HUES6 (cell line): ENCODE measurements at regions not wholly inside any gene's neighbourhood (a gene's known extent, or its start where the extent isn't known, plus 50 kb on each side); places are given as distances from the start of the nearest gene placed in this dataset.
"Not testable (repeated sequence)": the region's sequence is repeated elsewhere in the genome, so short reads cannot be mapped to it uniquely, and the experiment has no call there.

Experiments used
- H3K27ac ChIP-seq: 2 replicates; pipeline ENCODE4 v1.7.0; 2013; ENCODE audit warnings: low read depth, mild to moderate bottlenecking, low read length, inconsistent platforms
- H3K27me3 ChIP-seq: 2 replicates; pipeline ENCODE4 v1.6.1; 2013; ENCODE audit warnings: low read length; ENCODE audit not compliant: control insufficient read depth, insufficient read depth
- H3K36me3 ChIP-seq: 2 replicates; pipeline ENCODE4 v1.6.1; 2013; ENCODE audit warnings: low read length; ENCODE audit not compliant: control insufficient read depth, insufficient read depth
- H3K4me1 ChIP-seq: 2 replicates; pipeline ENCODE4 v1.6.1; 2013; ENCODE audit warnings: low read length; ENCODE audit not compliant: control insufficient read depth, insufficient read depth
- H3K4me3 ChIP-seq: 2 replicates; pipeline ENCODE4 v1.5.1; 2013; ENCODE audit warnings: low read depth, low read length
- H3K9ac ChIP-seq: one replicate; pipeline ENCODE4 v1.6.1; 2013; ENCODE audit warnings: mild to moderate bottlenecking, low read length
- H3K9me3 ChIP-seq: 2 replicates; pipeline ENCODE4 v1.6.1; 2013; ENCODE audit warnings: low read depth, low read length; ENCODE audit not compliant: control insufficient read depth, insufficient read depth

DNA sequence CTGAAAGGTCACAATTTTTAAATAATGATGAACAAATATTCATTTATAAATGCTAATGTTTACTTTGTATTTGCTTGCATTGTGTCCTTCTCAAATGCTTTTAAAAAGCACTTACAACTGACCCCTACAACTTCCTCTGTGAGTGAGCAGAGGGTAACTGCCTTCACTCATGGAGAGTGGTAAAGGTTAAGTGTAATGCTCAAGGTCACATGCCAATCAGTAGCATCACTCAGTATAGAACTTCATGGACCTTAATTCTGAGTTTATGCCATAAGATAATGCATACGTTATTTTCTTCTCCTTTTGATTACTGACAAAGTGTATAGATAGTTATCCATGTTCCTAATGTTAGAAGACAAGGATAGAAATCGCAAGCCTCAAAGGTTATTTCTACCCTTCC is 91.8 kb upstream of the SERTAD2 start:
- Histone ChIP-seq H3K4me1 (peaks cover 3% of the 10 kb centered on the region), H3K36me3 (no peaks in the 10 kb centered on the region), H3K4me3 (no peak overlapping the region), H3K9ac (no peak overlapping the region), H3K27me3 (no peaks in the 10 kb centered on the region; the same call in 1 of the 2 replicates), H3K9me3 (no peaks in the 10 kb centered on the region), H3K27ac (no peak overlapping the region)

DNA sequence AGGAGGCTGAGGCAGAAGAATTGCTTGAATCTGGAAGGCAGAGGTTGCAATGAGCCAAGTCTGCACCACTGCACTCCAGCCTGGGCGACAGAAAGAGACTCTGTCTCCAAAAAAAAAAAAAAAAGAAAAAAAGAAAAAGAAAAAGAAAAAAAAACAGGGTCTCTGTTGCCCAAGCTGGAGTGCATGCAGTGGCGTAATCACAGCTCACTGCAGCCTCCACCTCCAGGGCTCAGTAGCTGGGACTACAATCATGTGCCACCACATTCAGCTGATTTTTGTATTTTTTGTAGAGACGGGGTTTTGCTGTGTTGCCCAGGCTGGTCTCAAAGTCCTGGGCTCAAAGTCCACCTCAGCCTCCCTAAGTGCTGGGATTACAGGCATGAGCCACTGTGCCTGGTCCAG is 94.0 kb upstream of the SERTAD2 start:
- not testable (repeated sequence) for H3K4me1 ChIP-seq, H3K4me3 ChIP-seq, H3K36me3 ChIP-seq, H3K9me3 ChIP-seq, H3K9ac ChIP-seq, H3K27ac ChIP-seq, H3K27me3 ChIP-seq

DNA sequence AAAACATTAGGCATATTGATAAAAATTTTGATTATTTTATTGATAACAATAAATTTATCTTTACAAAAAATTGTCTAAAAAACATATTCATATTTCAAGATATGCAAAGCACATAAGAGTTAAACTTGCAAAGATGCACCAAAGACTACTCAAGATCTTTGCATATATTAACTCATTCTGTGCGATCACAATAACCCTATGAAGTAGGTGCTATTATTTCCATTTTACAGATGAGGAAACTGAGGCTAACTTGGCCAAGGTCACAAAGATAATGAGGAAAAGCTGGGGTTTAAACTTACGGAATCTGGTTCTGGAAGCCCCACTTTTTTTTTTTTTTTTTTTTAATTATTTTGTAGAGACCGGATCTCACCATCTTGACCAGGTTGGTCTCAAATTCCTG is 94.4 kb upstream of the SERTAD2 start:
- H3K27me3 ChIP-seq: peaks cover 11% of the 10 kb centered on the region; the same call in 1 of the 2 replicates
- no peaks in the 10 kb centered on the region for H3K36me3 ChIP-seq
- H3K27ac ChIP-seq: no peak overlapping the region
- peaks cover 8% of the 10 kb centered on the region for H3K4me1 ChIP-seq
- H3K4me3 ChIP-seq: no peak overlapping the region
- H3K9ac ChIP-seq: no peak overlapping the region
- H3K9me3 ChIP-seq: no peaks in the 10 kb centered on the region

DNA sequence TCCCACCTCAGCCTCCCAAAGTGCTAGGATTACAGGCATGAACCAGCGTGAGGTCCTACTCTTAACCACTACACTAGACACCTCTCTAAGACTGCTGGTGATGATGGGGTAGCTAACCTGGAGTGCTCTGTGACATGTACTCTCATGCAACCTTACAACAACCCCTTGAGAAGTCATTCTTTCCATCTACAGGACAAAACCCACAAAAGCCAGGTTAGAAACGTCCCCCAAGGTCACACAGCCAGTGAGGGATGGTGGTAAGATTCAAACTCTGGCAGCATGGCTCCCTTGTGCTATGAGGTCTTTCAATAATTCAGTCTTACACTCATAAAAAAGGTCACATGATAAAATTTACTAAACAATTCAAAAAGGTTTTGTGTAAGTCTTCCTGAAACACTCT is 94.8 kb upstream of the SERTAD2 start:
- Histone ChIP-seq H3K27ac (no peak overlapping the region), H3K4me3 (no peak overlapping the region), H3K27me3 (peaks cover 11% of the 10 kb centered on the region; the same call in 1 of the 2 replicates), H3K4me1 (peaks cover 8% of the 10 kb centered on the region), H3K9me3 (no peaks in the 10 kb centered on the region), H3K9ac (no peak overlapping the region), H3K36me3 (no peaks in the 10 kb centered on the region)

DNA sequence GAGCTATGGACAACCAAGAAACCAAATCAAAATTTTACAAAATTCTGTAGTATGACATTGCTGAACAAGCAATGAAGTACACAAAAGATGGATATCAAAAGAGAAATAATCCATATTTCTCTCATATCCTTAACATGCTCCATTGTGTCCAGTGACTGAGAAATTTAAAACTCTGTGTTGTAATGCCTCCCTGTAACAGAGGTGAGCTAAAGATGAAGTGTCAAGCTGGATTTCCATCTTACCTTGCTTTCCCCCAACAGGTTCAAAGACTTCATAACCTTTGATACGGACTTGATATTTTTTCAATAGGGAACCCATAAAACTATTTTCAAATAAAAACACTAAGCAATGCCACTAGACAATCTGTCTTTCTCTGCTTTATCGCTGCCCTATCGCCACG is 95.7 kb upstream of the SERTAD2 start:
- Histone ChIP-seq H3K4me1 (peaks cover 8% of the 10 kb centered on the region), H3K4me3 (peak overlapping the region; percentile 69), H3K9me3 (no peaks in the 10 kb centered on the region), H3K27me3 (peaks cover 11% of the 10 kb centered on the region; the same call in 1 of the 2 replicates), H3K9ac (no peak overlapping the region), H3K27ac (no peak overlapping the region), H3K36me3 (no peaks in the 10 kb centered on the region)

DNA sequence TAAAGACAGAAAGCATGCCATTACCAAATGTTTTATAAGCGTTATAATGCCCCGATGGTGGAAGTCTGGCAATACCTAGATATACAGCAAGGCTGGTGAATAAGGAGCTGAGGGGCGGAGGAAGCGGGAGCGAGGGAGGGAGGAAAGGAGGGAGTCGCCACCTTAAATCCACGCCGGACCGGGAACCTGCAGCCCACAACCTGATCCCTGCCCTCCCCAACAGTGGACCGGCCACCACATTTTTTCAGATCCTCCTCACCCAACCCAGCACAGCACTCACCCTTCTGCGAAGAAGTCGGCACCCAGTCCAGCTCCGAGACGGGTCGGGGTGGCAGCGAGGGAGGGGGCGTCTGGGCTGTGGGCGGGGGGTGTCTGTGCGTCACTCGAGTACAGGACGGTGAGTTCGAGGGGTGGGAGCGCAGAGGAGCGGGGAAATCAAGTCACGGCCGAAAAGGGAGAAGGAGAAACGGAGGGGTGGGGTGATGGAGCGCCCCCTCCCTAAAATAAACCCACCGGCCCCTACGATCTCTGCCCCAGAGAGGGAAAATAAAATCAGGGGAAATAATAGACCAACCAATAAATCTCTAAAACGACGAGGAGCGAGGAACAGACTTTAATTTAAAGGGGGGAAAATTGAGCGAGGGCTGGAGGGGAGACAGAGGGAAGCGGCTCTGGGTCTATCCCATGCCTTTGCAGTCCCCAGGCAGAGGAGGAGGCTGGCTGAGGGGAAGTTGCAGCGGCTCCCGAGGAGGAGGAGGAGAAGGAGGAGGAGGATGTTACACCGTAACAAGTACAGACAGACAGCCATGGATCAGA is 96.5 kb upstream of the SERTAD2 start:
- H3K4me1 ChIP-seq: peaks cover 8% of the 10 kb centered on the region
- H3K9me3 ChIP-seq: no peaks in the 10 kb centered on the region
- no peak overlapping the region for H3K27ac ChIP-seq

DNA sequence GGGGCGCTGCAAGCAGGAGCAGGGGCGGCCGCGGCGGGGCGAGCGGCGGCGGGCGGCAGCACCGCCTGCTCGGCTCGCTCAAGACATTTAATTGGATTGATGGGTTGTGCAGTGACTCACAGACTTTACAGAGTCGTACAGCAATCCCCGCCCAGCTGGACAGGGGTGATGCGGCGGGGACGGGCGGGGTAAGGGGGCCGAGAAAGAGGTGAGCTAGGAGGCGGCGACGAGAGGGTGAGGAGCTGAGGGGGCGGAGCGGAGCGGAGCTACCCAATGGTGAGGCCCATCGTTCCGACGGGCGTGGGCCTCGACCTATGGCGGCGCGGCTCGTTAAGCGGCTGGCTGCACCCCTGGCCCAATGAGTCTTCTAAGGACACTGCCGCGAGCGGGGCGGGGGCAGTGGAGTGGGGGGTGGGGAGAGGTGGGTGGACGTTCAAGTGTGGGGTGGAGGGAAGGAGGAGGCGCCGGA is 97.1 kb upstream of the SERTAD2 start:
- Histone ChIP-seq H3K4me3 (peak overlapping the region; percentile 92), H3K27ac (no peak overlapping the region), H3K36me3 (no peaks in the 10 kb centered on the region), H3K4me1 (peaks cover 8% of the 10 kb centered on the region), H3K27me3 (peaks cover 11% of the 10 kb centered on the region; the same call in 1 of the 2 replicates), H3K9me3 (peaks cover 2% of the 10 kb centered on the region; the same call in 1 of the 2 replicates), H3K9ac (peak overlapping the region; percentile 74)

More for the DNA sequence above, 96.5 kb upstream of the SERTAD2 start:
- Histone ChIP-seq H3K9ac (peak overlapping the region; percentile 74), H3K36me3 (no peaks in the 10 kb centered on the region), H3K4me3 (peak overlapping the region; percentile 69), H3K27me3 (peaks cover 11% of the 10 kb centered on the region; the same call in 1 of the 2 replicates)

DNA sequence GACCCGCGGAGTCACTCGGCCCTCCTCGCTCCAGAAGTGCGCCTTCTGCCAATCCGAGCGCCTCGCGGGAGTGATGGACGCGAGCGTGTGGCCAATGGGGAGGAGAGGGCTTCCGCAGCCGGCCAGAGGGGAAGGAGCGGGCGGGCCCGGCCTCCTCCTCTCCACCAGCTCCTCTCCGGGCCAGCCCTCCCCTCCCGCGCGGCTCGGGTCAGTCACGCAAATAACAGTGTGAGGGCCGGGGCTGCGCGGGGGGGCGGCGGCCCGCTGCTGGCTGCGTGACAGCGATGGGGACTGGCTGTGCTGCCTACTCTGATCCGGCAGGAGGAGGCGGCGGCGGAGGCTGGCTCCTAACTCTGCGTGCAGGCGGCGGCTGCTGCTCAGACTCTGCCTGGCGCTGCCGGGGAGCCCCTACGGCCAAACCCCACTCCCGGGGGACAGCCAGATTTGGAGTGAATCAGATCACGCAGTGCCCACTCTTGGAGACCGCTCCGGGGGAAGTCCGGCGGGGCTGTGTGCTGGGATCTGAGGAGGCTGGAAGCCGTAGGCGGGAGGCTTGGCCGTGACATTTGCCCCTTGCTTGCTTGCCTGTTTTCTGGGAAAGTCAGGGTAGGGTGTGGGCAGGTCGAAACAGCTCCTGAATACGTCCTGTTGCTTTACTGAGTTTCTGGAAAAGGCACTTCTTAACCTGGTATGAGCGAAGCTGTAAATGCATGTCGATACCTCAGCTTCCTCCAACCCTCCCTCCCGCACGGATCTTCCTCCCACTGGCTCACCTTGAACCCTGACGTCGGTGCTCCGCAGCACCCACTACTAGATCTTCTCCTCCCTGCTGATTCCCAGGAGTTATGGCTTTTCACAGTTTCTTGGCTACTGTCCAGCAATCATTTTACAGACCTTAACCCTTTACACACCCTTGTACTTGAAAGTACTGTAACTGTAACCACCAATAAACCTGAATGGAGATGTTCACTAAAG is 97.9 kb upstream of the SERTAD2 start:
- no peak overlapping the region for H3K27ac ChIP-seq
- peaks cover 9% of the 10 kb centered on the region; the same call in 1 of the 2 replicates for H3K9me3 ChIP-seq
- peak overlapping the region; percentile 73 for H3K9ac ChIP-seq
- peaks cover 11% of the 10 kb centered on the region; the same call in 1 of the 2 replicates for H3K27me3 ChIP-seq
- H3K4me3 ChIP-seq: peak overlapping the region; percentile 92
- H3K36me3 ChIP-seq: no peaks in the 10 kb centered on the region
- H3K4me1 ChIP-seq: peaks cover 8% of the 10 kb centered on the region

DNA sequence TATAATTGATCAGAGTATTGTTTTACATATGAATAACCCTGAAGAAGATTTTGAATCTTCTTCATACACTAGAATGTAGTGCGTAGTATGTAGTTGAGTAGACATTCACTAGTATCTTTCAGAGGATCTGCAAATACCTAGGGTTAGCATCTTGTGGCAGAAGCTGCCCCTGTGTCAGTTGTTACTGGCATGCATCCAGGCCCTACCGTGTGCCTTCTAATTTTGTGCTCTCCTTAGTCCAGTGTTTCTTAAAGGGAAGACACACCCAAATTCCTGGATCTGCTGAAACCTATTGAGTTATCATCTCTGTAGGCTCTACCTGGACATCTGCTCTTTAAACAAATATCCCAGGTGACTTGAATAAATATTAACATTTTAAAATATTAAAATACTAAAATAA is 99.7 kb upstream of the SERTAD2 start:
- Histone ChIP-seq H3K4me1 (peaks cover 8% of the 10 kb centered on the region), H3K27ac (no peak overlapping the region), H3K27me3 (peaks cover 11% of the 10 kb centered on the region; the same call in 1 of the 2 replicates), H3K9ac (no peak overlapping the region), H3K4me3 (no peak overlapping the region), H3K36me3 (no peaks in the 10 kb centered on the region), H3K9me3 (peaks cover 9% of the 10 kb centered on the region; the same call in 1 of the 2 replicates)

DNA sequence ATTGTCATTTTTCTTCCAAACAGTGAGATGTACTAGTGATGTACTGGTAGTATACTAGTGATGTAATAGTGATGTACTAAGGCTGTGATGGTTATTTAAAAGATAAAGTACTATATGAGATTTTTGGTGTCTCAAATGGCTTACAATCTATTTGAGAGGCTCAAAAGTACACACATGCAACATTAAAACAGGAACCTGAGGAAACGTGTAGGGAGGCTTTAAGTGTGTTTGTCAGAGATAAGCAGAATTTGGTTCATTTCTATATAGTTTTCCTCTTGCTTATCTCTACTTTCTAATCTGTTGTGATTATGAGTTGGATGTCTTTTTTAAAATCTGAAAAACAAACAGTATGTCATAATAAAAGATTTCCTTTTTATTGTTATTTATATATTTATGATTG is 100.9 kb upstream of the SERTAD2 start:
- 0 out of 2 replicates have a peak, but pooled peaks cover 5% of the 10 kb centered on the region for H3K4me1 ChIP-seq
- H3K27ac ChIP-seq: no peak overlapping the region
- peaks cover 9% of the 10 kb centered on the region; the same call in 1 of the 2 replicates for H3K9me3 ChIP-seq
- H3K27me3 ChIP-seq: peaks cover 11% of the 10 kb centered on the region; the same call in 1 of the 2 replicates
- no peak overlapping the region for H3K4me3 ChIP-seq
- H3K9ac ChIP-seq: no peak overlapping the region
- H3K36me3 ChIP-seq: no peaks in the 10 kb centered on the region
